Smooth muscle cell (in vitro differentiated cells): ENCODE measurements at regions not wholly inside any gene's neighbourhood (a gene's known extent, or its start where the extent isn't known, plus 50 kb on each side); places are given as distances from the start of the nearest gene placed in this dataset.
"Not testable (repeated sequence)": the region's sequence is repeated elsewhere in the genome, so short reads cannot be mapped to it uniquely, and the experiment has no call there.

Experiments
- DNase-seq: peaks from one replicate; lab custom pipeline; 2025; ENCODE audit not compliant: unreplicated experiment; lab: John Stamatoyannopoulos, UW
- H2AFZ ChIP-seq: fragments of 200-600 bp; sonication (generic); 2 replicates; pipeline ENCODE4 v1.6.0; 2016; ENCODE audit warnings: antibody characterized with exemption, low read depth, mild to moderate bottlenecking
- H3F3A ChIP-seq: fragments of 200-600 bp; sonication (generic); 2 replicates; pipeline ENCODE4 v1.6.0; 2017; ENCODE audit warnings: antibody characterized with exemption, low read depth
- H3K27ac ChIP-seq: fragments of 200-600 bp; sonication (generic); 2 replicates; pipeline ENCODE4 v1.5.1; 2016; ENCODE audit warnings: low read depth, mild to moderate bottlenecking
- H3K27me3 ChIP-seq: fragments of 200-600 bp; sonication (generic); 2 replicates; pipeline ENCODE4 v1.6.1; 2016; ENCODE audit warnings: low read depth, mild to moderate bottlenecking
- H3K36me3 ChIP-seq: fragments of 200-600 bp; sonication (generic); 2 replicates; pipeline ENCODE4 v1.5.1; 2016; ENCODE audit warnings: low read depth
- H3K4me1 ChIP-seq: fragments of 200-600 bp; sonication (generic); 2 replicates; pipeline ENCODE4 v1.5.1; 2016; ENCODE audit warnings: low read depth
- H3K4me2 ChIP-seq: fragments of 200-600 bp; sonication (generic); 2 replicates; pipeline ENCODE4 v1.6.0; 2016; ENCODE audit warnings: mild to moderate bottlenecking
- H3K4me3 ChIP-seq: fragments of 200-600 bp; sonication (generic); 2 replicates; pipeline ENCODE4 v1.5.1; 2016; ENCODE audit warnings: mild to moderate bottlenecking
- H3K79me2 ChIP-seq: fragments of 200-600 bp; sonication (generic); 2 replicates; pipeline ENCODE4 v1.6.0; 2016; ENCODE audit warnings: low read depth, mild to moderate bottlenecking
- H3K9ac ChIP-seq: fragments of 200-600 bp; sonication (generic); 2 replicates; pipeline ENCODE4 v1.6.0; 2016; ENCODE audit warnings: low read depth
- H3K9me3 ChIP-seq: fragments of 200-600 bp; sonication (generic); replicated peaks from 2 replicates; pipeline ENCODE4 v1.5.1; 2016; ENCODE audit warnings: low read depth
- H4K20me1 ChIP-seq: fragments of 200-600 bp; sonication (generic); 2 replicates; pipeline ENCODE4 v1.6.0; 2016; ENCODE audit warnings: low read depth
- WGBS: methylation state at CpG from one replicate; pipeline ENCODE4 v1.1.7; 2016; ENCODE audit warnings: low lambda C conversion rate; 5-methylcytosine and 5-hydroxymethylcytosine counted together
- TF ChIP-seq, protein P1 (sequence below): fragments of 200-600 bp; sonication (generic); IDR thresholded peaks from 2 replicates; pipeline ENCODE4 v1.5.1; 2017; ENCODE audit warnings: borderline replicate concordance, mild to moderate bottlenecking, antibody characterized with exemption; ENCODE audit not compliant: insufficient read depth, poor library complexity, severe bottlenecking

DNA sequence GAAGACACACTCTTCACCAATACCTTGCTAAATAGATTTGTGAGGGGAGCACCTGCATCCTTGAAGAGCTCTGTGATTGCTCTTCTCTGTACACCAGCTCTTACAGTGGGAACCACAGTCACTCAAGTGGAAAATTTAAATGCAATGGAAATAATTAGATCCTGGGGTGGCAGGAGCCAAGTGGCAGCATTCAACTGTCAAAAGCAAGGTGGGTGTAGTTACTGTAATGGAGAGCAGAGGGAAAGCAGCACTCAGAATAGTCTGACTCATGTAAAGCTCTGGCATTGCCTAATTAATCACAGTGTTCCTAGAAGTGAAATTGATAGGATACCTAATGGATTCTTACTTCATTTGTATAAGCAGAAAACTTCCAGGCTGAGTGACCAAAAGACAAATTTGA is 245.8 kb downstream of the KCNE4 start:
- Histone ChIP-seq H3K9ac (no peak overlapping the region), H4K20me1 (no peaks in the 10 kb centered on the region), H3K9me3 (no peaks in the 10 kb centered on the region), H3F3A (no peaks in the 10 kb centered on the region), H3K36me3 (no peaks in the 10 kb centered on the region), H3K27me3 (no peaks in the 10 kb centered on the region), H3K4me1 (no peaks in the 10 kb centered on the region), H3K27ac (no peak overlapping the region), H3K4me2 (no peak overlapping the region), H3K79me2 (no peaks in the 10 kb centered on the region), H3K4me3 (no peak overlapping the region), H2AFZ (no peak overlapping the region)
- DNase-seq = no peak
- TF ChIP-seq, protein P1, sequence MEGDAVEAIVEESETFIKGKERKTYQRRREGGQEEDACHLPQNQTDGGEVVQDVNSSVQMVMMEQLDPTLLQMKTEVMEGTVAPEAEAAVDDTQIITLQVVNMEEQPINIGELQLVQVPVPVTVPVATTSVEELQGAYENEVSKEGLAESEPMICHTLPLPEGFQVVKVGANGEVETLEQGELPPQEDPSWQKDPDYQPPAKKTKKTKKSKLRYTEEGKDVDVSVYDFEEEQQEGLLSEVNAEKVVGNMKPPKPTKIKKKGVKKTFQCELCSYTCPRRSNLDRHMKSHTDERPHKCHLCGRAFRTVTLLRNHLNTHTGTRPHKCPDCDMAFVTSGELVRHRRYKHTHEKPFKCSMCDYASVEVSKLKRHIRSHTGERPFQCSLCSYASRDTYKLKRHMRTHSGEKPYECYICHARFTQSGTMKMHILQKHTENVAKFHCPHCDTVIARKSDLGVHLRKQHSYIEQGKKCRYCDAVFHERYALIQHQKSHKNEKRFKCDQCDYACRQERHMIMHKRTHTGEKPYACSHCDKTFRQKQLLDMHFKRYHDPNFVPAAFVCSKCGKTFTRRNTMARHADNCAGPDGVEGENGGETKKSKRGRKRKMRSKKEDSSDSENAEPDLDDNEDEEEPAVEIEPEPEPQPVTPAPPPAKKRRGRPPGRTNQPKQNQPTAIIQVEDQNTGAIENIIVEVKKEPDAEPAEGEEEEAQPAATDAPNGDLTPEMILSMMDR = no peak

DNA sequence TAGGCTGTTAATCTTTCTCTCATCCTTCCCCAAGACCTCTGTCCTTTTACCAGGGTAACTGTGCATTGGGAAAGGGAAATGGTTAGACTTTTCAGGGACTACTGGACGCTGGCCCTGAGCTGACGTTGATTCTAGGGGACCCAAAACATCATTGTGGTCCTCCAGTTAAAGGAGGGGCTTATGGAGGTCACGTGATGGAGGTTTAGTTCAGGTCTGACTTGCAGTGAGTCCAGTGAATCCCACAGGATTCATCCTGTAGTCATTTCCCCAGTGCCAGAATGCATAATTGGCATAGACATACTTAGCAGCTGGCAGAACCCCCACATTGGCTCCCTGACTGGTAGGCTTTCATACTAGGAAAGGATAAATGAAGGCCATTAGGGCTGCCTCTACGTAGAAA is 246.3 kb downstream of the KCNE4 start:
- H3K9me3 ChIP-seq, H3K4me3 ChIP-seq, H3K9ac ChIP-seq, H3K36me3 ChIP-seq, DNase-seq, H3K27me3 ChIP-seq, H3K4me1 ChIP-seq, H2AFZ ChIP-seq, H3K27ac ChIP-seq, H3F3A ChIP-seq, H3K79me2 ChIP-seq, H4K20me1 ChIP-seq, H3K4me2 ChIP-seq: not testable (repeated sequence)
- WGBS = 93% methylated on average over 4 of the region's 4 CpGs

DNA sequence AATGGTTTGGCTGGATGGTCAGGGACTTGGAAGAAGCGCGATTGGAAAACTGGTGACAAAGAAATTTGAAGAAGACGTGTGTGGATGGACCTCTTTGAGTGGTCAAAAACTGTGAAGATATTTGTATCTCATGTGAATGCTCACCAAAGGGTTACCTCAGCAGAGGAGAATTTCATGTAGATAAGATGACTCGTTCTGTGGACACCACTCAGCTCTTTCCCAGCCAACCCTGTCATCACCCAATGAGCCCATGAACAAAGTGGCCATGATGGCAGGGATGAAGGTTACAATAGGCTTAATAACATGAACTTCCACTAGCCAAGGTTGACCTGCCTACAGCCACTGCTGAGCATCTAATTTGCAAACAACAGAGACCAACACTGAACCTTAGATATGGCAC is 248.3 kb downstream of the KCNE4 start:
- DNase-seq = no peak

DNA sequence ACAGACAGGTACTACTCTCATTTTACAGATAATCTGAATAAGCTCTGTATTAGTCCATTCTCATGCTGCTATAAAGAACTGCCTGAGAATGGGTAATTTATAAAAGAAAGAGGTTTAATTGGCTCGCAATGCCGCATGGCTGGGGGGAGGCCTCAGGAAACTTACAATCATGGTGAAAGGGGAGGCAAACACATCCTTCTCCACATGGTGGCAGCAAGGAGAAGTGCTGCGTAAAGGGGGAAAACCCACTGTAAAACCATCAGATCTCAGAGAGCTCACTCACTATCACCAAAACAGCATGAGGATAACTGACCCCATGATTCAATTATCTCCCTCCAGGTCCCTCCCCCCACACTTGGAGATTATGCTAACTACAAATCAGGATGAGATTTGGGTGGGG is 254.4 kb downstream of the KCNE4 start:
- Histone ChIP-seq H3K9me3 (no peaks in the 10 kb centered on the region), H3K27ac (no peak overlapping the region), H2AFZ (no peak overlapping the region), H3K4me3 (no peak overlapping the region), H3K4me1 (no peaks in the 10 kb centered on the region), H4K20me1 (no peaks in the 10 kb centered on the region), H3K79me2 (no peaks in the 10 kb centered on the region), H3K27me3 (no peaks in the 10 kb centered on the region), H3K36me3 (no peaks in the 10 kb centered on the region), H3F3A (no peaks in the 10 kb centered on the region), H3K4me2 (no peak overlapping the region), H3K9ac (no peak overlapping the region)
- TF ChIP-seq, protein P1 = peak; percentile 24
- DNase-seq = no peak
- 53% methylated on average over 3 of the region's 3 CpGs for WGBS

More for the DNA sequence above, 248.3 kb downstream of the KCNE4 start:
- no peak overlapping the region for H2AFZ ChIP-seq
- no peaks in the 10 kb centered on the region for H3K27me3 ChIP-seq
- TF ChIP-seq, protein P1 = no peak
- H3K36me3 ChIP-seq = no peaks in the 10 kb centered on the region
- WGBS = 88% methylated on average over 4 of the region's 4 CpGs
- H3K4me2 ChIP-seq = no peak overlapping the region
- no peaks in the 10 kb centered on the region for H3K9me3 ChIP-seq
- H3K4me1 ChIP-seq = no peaks in the 10 kb centered on the region
- no peak overlapping the region for H3K4me3 ChIP-seq
- H4K20me1 ChIP-seq = no peaks in the 10 kb centered on the region
- H3K9ac ChIP-seq = no peak overlapping the region
- no peaks in the 10 kb centered on the region for H3K79me2 ChIP-seq
- H3K27ac ChIP-seq = no peak overlapping the region
- no peaks in the 10 kb centered on the region for H3F3A ChIP-seq
